Pancreas (tissue), 10 donors: ENCODE measurements at regions not wholly inside any gene's neighbourhood (a gene's known extent, or its start where the extent isn't known, plus 50 kb on each side); places are given as distances from the start of the nearest gene placed in this dataset.
"Not testable (repeated sequence)": the region's sequence is repeated elsewhere in the genome, so short reads cannot be mapped to it uniquely, and the experiment has no call there.

Source experiments
- ATAC-seq, 4 donors: fragments of 200-7000 bp; cut with Tn5 transposase; one replicate each; pipeline versions ENCODE4 v1.8.0 to v1.9.1; 2020; ENCODE audit warnings: mild to moderate bottlenecking in 4 of 4, moderate library complexity in 4 of 4
- DNase-seq, 6 donors: peaks; one replicate each; pipeline ENCODE4 v3.0.0-alpha.2; 2020
- FAIRE-seq: peaks from 2 replicates; lab custom pipeline; 2012; peaks lifted over from hg19 to GRCh38; lab: Jason Lieb, UNC
- H3K27ac ChIP-seq, 4 donors: fragments of 200-600 bp; sonication (generic); 1 replicate in 3 of 4; 2 replicates in 1 of 4; pipeline versions ENCODE4 v1.5.0 to v1.8.0; 2020
- H3K27me3 ChIP-seq, 4 donors: fragments of 200-600 bp; one replicate each; pipeline ENCODE4 v1.8.0; 2021
- H3K36me3 ChIP-seq, 3 donors: fragments of 200-600 bp; sonication (generic) in 1 of 3; one replicate each; pipeline versions ENCODE4 v1.5.0 to v1.8.0; 2020 to 2021
- H3K4me1 ChIP-seq, 3 donors: fragments of 200-600 bp; one replicate each; pipeline ENCODE4 v1.8.0; 2021
- H3K4me3 ChIP-seq, 4 donors: fragments of 200-600 bp; sonication (generic) in 2 of 4; one replicate each; pipeline versions ENCODE4 v1.5.0 to v1.8.0; 2020 to 2021
- H3K9me3 ChIP-seq, 4 donors: fragments of 200-600 bp; one replicate each; pipeline ENCODE4 v1.8.0; 2021
- WGBS, 2 donors: extraction: QIAGEN DNeasy Blood & Tissue Kit; methylation state at CpG; one replicate each; pipeline ENCODE4 v1.1.7; 2013; 5-methylcytosine and 5-hydroxymethylcytosine counted together
- intact Hi-C, 3 donors: fragments of 100-400 bp; cut with DNase I; formaldehyde crosslinking; loops; one replicate each; pipeline versions ENCODE4 v1.11.1 to v1.14.2; 2022
- TF ChIP-seq, protein P1 (sequence below), 4 donors: fragments of 200-600 bp; sonication (generic) in 3 of 4; IDR thresholded peaks; one replicate each; pipeline versions ENCODE4 v1.5.0 to v1.8.0; 2021; ENCODE audit warnings: antibody characterized with exemption in 4 of 4
- donor health status: healthy with polysubstance abuse.
- donor health status: DM: no; HTN: no; CAD: no; lungs with moderate emphysema.
- donor health status: DM: no; HTN: no; CAD: no.
- donor health status: control.
- donor health status: control.
- donor health status: Bipolar disorder and iron deficiency.
- donor health status: DM: yes; HTN: yes; CAD: no.
- donor health status: DM: no; HTN: no; CAD: no.
- donor health status: DM: no; HTN: no; CAD: no.
- donor health status: DM: yes; HTN: yes; CAD: no.

DNA sequence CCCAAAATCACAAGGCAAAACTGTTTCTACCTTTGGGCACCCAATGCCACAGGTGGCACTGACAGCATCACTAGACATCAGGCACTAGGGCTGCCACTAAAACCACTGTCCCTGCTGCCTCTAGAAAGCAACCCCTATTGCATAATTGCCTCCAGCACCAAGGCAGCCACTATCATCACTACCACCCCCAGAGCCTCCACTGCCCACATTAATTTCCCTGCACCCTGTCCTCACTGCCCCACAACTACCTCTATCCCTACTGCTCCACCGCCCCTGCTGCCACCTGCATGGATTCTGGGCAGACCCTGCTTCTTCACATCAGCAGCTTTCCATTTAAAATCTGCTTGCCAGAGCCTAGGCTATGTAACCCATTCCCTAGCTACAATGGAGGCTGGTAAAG, 68.6 kb upstream of the CACHD1 start:
- Histone ChIP-seq H3K36me3 (no peaks in the 10 kb centered on the region), H3K4me3 (no peak overlapping the region), H3K27me3 (no peaks in the 10 kb centered on the region), H3K9me3 (no peaks in the 10 kb centered on the region), H3K4me1 (no peaks in the 10 kb centered on the region), H3K27ac (no peak overlapping the region)
- TF ChIP-seq, protein P1, sequence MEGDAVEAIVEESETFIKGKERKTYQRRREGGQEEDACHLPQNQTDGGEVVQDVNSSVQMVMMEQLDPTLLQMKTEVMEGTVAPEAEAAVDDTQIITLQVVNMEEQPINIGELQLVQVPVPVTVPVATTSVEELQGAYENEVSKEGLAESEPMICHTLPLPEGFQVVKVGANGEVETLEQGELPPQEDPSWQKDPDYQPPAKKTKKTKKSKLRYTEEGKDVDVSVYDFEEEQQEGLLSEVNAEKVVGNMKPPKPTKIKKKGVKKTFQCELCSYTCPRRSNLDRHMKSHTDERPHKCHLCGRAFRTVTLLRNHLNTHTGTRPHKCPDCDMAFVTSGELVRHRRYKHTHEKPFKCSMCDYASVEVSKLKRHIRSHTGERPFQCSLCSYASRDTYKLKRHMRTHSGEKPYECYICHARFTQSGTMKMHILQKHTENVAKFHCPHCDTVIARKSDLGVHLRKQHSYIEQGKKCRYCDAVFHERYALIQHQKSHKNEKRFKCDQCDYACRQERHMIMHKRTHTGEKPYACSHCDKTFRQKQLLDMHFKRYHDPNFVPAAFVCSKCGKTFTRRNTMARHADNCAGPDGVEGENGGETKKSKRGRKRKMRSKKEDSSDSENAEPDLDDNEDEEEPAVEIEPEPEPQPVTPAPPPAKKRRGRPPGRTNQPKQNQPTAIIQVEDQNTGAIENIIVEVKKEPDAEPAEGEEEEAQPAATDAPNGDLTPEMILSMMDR (IDR thresholded peaks at IDR 0.05): no peak
- FAIRE-seq (no peak), DNase-seq (no peak), ATAC-seq (no peak)
- WGBS, 2 donors: 93 to 94% methylated on average over 1 of the region's 1 CpG
- intact Hi-C loops: no loop called here

DNA sequence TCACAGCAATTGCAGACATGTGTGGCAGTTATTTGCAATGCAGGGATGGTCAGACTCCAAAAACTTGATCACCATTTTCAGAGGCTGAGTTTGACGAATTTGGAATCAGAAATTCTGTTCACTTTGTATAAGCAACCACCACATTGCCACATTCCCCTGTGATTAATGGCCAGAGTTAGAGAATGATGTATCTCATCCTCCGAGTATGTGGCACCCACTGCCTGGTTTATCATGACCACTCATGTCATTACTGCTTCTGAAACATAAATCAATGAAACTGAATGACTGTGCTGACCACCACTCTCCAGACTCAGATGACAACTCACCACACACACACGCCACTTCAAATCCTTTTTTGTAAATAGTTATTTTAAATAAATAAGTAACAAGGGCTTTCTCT, 66.6 kb upstream of the CACHD1 start:
- no peaks in the 10 kb centered on the region for H3K36me3 ChIP-seq
- no peak for ATAC-seq

DNA sequence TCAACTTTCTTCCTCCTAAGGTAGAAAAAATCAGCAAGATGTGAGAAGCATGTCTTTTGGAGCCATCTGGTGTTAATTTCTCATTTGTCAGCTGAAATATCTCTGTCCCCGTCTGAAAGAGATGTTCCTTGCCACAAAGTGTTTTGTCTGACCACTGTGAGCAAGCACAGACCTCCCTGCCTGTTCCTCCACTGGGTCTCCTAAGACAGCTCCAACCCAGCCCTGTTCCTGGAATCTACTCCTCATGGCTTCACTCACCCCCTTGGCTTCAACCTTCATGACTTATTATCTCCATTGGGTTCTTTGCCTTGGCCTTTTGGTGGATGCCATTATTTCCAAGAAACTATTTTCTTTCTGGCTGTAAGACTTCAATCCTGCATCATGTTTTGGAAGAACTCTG, 65.7 kb upstream of the CACHD1 start:
- 61 to 65% methylated on average over 1 of the region's 1 CpG for WGBS, 2 donors
- ATAC-seq (no peak), FAIRE-seq (no peak)

More for the DNA sequence above, 66.6 kb upstream of the CACHD1 start:
- Histone ChIP-seq H3K9me3 (no peaks in the 10 kb centered on the region), H3K4me3 (no peak overlapping the region), H3K27ac (no peak overlapping the region), H3K4me1 (no peaks in the 10 kb centered on the region), H3K27me3 (no peaks in the 10 kb centered on the region)
- WGBS, 2 donors: 77 to 79% methylated on average over 3 of the region's 3 CpGs
- intact Hi-C loops: no loop called here
- no peak for DNase-seq
- no peak for FAIRE-seq
- TF ChIP-seq, protein P1 (IDR thresholded peaks at IDR 0.05): no peak

DNA sequence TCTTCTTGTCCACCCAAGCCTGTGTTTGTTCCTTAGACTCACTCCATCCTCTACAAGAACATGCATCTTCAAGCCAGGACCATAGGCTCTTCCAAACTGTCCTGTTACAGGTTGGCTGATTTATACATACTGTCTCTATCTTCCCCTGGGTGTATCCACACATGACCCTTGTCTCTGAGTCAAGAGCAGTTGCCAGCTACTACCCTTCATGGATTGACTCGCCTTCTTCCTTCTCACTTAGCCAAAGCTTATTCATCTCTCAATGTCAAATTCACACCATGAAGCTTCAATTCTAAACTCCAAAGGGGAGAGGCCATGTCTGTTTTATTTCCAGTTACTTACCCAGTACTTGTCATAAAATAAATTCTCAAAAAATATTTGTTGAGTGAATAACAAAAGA, 64.1 kb upstream of the CACHD1 start:
- TF ChIP-seq, protein P1 (IDR thresholded peaks at IDR 0.05): no peak
- no peaks in the 10 kb centered on the region for H3K4me1 ChIP-seq
- 72 to 84% methylated on average over 1 of the region's 1 CpG for WGBS, 2 donors

More for the DNA sequence above, 65.7 kb upstream of the CACHD1 start:
- TF ChIP-seq, protein P1 (IDR thresholded peaks at IDR 0.05): no peak
- Histone ChIP-seq H3K36me3 (no peaks in the 10 kb centered on the region), H3K27ac (no peak overlapping the region), H3K27me3 (no peaks in the 10 kb centered on the region), H3K4me1 (no peaks in the 10 kb centered on the region), H3K9me3 (no peaks in the 10 kb centered on the region), H3K4me3 (no peak overlapping the region)
- no peak for DNase-seq
- intact Hi-C loops: no loop called here

DNA sequence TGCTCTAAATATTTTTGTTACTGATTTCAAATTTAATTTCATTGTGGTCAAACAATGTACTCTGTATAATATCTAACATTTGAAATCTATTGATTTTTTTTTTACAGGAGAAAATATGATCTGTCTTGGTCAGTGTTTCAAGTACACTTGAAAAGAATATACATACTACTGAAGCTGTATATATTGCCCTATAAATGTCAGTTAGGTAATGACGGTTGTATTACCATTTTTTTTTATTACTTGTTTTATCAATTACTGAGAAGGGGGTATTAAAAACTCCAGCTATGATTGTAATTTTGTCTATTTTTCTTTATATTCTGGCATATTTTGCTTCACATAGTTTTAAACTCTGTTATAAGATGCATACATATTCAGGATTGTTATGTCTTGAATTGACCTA, 59.7 kb upstream of the CACHD1 start:
- 93 to 100% methylated on average over 1 of the region's 1 CpG for WGBS, 2 donors

More for the DNA sequence above, 64.1 kb upstream of the CACHD1 start:
- H3K36me3 ChIP-seq: no peaks in the 10 kb centered on the region
- no peak overlapping the region for H3K4me3 ChIP-seq
- no peaks in the 10 kb centered on the region for H3K9me3 ChIP-seq
- H3K27me3 ChIP-seq: no peaks in the 10 kb centered on the region
- H3K27ac ChIP-seq: no peak overlapping the region
- DNase-seq (no peak), ATAC-seq (no peak), FAIRE-seq (no peak)
- intact Hi-C loops: no loop called here

DNA sequence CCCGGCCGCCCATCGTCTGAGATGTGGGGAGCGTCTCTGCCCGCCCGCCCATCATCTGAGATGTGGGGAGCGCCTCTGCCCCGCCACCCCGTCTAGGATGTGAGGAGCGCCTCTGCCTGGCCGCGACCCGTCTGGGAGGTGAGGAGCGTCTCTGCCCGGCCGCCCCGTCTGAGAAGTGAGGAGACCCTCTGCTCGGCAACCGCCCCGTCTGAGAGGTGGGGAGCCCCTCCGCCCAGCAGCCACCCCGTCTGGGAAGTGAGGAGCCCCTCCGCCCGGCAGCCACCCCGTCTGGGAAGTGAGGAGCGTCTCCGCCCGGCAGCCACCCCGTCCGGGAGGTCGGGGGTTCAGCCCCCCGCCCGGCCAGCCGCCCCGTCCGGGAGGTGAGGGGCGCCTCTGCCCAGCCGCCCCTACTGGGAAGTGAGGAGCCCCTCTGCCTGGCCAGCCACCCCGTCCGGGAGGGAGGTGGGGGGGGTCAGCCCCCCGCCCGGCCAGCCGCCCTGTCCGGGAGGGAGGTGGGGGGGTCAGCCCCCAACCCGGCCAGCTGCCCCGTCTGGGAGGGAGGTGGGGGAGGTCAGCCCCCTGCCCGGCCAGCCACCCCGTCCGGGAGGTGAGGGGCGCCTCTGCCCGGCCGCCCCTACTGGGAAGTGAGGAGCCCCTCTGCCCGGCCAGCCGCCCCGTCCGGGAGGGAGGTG, 54.9 kb upstream of the CACHD1 start:
- H3K27ac ChIP-seq, H3K36me3 ChIP-seq, H3K4me1 ChIP-seq: not testable (repeated sequence)

More for the DNA sequence above, 59.7 kb upstream of the CACHD1 start:
- no peak overlapping the region for H3K4me3 ChIP-seq
- no peak overlapping the region for H3K27ac ChIP-seq
- no peak for ATAC-seq
- intact Hi-C loops: no loop called here
- no peaks in the 10 kb centered on the region for H3K4me1 ChIP-seq
- peak; percentile 69 for FAIRE-seq
- no peaks in the 10 kb centered on the region for H3K36me3 ChIP-seq
- no peaks in the 10 kb centered on the region for H3K27me3 ChIP-seq
- no peaks in the 10 kb centered on the region for H3K9me3 ChIP-seq
- TF ChIP-seq, protein P1 (IDR thresholded peaks at IDR 0.05): no peak
- no peak for DNase-seq

More for the DNA sequence above, 54.9 kb upstream of the CACHD1 start:
- DNase-seq: peak in 1 of 6 donors; percentile 60
- H3K4me3 ChIP-seq, FAIRE-seq, H3K27me3 ChIP-seq, ATAC-seq, intact Hi-C loops, H3K9me3 ChIP-seq: not testable (repeated sequence)
- WGBS, 2 donors: 94 to 95% methylated on average over 10 to 48 of the region's 56 CpGs
